Mesodermal cell (in vitro differentiated cells): ENCODE measurements at regions not wholly inside any gene's neighbourhood (a gene's known extent, or its start where the extent isn't known, plus 50 kb on each side); places are given as distances from the start of the nearest gene placed in this dataset.

Experiments used
- H3K27ac ChIP-seq: 2 replicates; pipeline ENCODE4 v1.7.0; 2013; ENCODE audit warnings: mild to moderate bottlenecking, low read depth, low read length, moderate library complexity; ENCODE audit not compliant: severe bottlenecking
- H3K36me3 ChIP-seq: 2 replicates; pipeline ENCODE4 v1.7.1; 2013; ENCODE audit warnings: mild to moderate bottlenecking, low read length, moderate library complexity; ENCODE audit not compliant: control insufficient read depth, insufficient read depth
- H3K4me1 ChIP-seq: one replicate; pipeline ENCODE4 v1.7.1; 2013; ENCODE audit warnings: mild to moderate bottlenecking, low read length; ENCODE audit not compliant: insufficient read depth, control insufficient read depth, poor library complexity, severe bottlenecking
- H3K4me3 ChIP-seq: 2 replicates; pipeline ENCODE4 v1.7.0; 2013; ENCODE audit warnings: low read length, control low read depth, mild to moderate bottlenecking; ENCODE audit not compliant: insufficient read depth, poor library complexity, severe bottlenecking; ENCODE audit errors: extremely low read depth
- H3K9me3 ChIP-seq: 2 replicates; pipeline ENCODE4 v1.7.1; 2013; ENCODE audit warnings: mild to moderate bottlenecking, low read length, moderate library complexity; ENCODE audit not compliant: control insufficient read depth
- WGBS, 2 experiments: methylation state at CpG; one replicate each; pipeline ENCODE4 v1.1.5; 2013; ENCODE audit warnings: missing lambda C conversion rate in 2 of 2; ENCODE audit not compliant: insufficient coverage in 2 of 2; 5-methylcytosine and 5-hydroxymethylcytosine counted together

DNA sequence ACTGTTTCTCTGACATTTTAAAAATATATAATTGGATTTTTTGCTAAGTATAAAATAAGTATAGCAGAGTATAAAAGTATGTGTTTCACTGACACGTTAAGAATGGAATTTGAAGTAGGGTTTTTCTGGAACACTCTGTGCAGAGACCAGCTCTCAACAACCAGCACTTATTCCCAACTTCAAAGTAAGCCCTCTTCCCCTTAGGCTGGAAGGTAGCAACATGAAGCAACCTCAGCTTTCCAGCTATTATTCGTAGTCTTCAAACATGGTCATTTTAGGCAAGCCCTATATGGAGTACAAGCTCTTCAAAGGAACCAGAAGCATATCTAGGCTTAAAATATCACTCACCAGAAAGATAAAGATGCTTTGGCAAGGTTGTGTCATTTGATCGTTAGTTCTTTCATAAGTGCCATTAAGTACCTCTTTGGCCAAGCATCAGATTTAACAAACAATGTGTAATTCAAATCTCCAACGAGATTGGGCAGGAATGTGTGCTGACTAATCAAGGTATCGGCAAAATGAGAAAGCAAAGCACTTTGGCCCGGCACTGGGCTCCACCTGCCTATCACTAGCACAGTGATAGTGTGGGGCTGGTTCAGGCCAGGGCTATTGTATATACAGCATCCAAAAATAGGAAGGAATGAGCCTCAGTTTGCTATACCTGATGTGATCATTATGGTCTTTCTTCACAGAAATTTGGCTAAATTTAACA is 95.9 kb upstream of the FREM2 start:
- Histone ChIP-seq H3K27ac (no peak overlapping the region), H3K4me1 (no peaks in the 10 kb centered on the region), H3K36me3 (no peaks in the 10 kb centered on the region), H3K4me3 (no peak overlapping the region), H3K9me3 (no peaks in the 10 kb centered on the region)
- 97% methylated on average over 5 of the region's 6 CpGs; no CpG with 5 or more reads in 1 of the 2 experiments for WGBS, 2 experiments

DNA sequence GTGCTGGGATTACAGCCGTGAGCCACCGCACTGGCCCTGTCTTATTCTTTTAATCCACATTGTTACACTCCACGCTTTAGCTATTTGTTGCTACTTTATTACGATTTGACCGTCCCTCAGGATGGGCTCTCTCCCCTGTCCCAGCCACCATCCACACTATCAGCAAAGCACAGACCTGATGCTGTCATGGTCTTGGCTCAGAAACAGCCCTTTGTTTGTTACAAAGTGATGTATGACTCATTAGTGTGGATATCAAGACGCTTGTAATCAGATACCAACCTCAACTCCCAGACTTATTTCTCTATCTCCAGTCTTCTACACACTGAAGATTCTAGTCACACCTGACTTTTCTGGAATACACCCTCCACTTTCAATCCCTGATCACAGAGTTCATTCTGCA is 84.6 kb upstream of the FREM2 start:
- H3K27ac ChIP-seq = no peak overlapping the region
- 87 to 100% methylated on average over 1 to 5 of the region's 6 CpGs for WGBS, 2 experiments
- no peak overlapping the region for H3K4me3 ChIP-seq
- H3K4me1 ChIP-seq = peaks cover 3% of the 10 kb centered on the region
- H3K9me3 ChIP-seq = no peaks in the 10 kb centered on the region
- H3K36me3 ChIP-seq = no peaks in the 10 kb centered on the region

DNA sequence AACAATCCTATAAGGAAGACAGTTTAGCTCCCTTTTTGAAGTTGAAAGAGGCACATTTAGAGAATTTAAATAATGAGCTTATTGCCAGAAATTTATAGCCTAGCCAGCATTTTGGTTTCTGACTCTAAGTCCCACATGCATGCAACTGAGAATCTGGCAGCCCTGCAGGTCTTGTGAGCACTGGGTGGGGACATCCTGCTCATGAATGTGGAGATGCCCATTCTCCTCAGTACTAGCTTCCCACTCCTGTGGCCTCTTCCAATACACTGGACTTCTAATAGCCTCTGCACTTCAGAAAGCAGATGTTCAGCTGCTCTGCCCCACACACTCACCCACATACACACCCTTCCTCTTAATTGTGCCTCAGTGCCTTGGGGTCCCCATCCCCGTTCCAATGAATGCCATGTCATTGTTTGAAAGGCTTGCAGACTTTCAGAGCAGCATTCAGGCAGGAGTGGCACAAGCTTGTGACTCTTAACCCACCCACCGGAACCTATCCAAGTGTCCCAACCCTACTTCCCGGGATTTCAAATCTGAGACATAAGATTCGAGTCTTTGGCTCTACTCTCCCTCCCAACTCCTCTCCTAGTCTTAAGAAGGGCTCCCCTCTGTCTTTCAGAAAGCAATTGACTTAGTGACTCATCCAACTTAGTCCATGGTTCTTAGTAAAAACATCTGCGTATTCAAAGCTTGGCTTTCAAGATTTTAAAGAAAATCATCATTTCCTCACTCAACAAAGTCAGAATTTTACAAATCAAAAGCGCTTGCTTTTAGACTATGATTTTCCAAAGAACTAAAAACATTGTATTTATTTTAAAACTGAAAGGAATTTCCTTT is 80.0 kb upstream of the FREM2 start:
- 69 to 75% methylated on average over 4 to 5 of the region's 6 CpGs for WGBS, 2 experiments
- Histone ChIP-seq H3K36me3 (no peaks in the 10 kb centered on the region), H3K4me1 (peaks cover 3% of the 10 kb centered on the region), H3K27ac (no peak overlapping the region), H3K4me3 (no peak overlapping the region), H3K9me3 (no peaks in the 10 kb centered on the region)

DNA sequence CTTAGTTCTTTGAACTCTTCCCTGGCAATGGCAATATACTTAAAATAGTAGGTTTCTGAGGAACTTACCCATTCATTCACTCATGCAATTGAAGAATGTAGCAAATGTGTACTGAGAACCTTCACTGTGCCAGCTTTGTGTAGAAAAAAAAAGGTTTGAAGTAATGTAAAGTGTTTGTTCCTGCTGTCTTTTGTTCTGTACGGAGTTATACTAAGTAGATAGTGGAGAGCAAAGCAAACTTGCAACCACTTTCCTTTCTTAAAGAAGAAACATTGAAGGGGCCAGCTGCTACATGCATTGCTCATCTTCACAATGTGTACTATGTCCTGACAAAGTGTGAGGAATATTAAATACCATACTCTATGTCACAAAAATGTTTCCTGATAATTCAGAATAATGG is 68.9 kb upstream of the FREM2 start:
- Histone ChIP-seq H3K9me3 (no peaks in the 10 kb centered on the region), H3K36me3 (no peaks in the 10 kb centered on the region), H3K4me1 (peaks cover 12% of the 10 kb centered on the region), H3K4me3 (no peak overlapping the region), H3K27ac (no peak overlapping the region)
- no CpG with 5 or more reads among the region's 1 CpG for WGBS, 2 experiments

DNA sequence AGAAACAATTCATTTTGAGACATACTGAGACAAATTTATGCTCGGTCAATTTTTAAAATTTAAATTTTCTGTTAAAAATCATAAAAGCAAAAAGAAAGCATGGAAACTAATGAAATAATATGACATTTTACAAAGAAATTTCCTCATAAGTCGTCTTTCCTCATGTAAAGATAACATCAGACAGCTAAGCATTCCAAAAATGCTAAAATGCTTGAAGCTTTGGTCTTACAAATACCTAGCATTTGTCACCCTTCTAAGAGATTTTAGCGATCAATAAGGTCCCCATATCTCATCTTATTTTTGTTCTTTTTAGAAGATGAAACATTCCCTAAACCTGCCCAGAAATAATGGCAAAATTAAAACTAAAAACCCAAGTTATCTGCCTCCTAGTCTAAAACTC is 68.5 kb upstream of the FREM2 start:
- Histone ChIP-seq H3K27ac (no peak overlapping the region), H3K36me3 (no peaks in the 10 kb centered on the region), H3K4me3 (no peak overlapping the region), H3K4me1 (peaks cover 12% of the 10 kb centered on the region), H3K9me3 (no peaks in the 10 kb centered on the region)
- 60 to 100% methylated on average over 1 to 2 of the region's 3 CpGs for WGBS, 2 experiments

DNA sequence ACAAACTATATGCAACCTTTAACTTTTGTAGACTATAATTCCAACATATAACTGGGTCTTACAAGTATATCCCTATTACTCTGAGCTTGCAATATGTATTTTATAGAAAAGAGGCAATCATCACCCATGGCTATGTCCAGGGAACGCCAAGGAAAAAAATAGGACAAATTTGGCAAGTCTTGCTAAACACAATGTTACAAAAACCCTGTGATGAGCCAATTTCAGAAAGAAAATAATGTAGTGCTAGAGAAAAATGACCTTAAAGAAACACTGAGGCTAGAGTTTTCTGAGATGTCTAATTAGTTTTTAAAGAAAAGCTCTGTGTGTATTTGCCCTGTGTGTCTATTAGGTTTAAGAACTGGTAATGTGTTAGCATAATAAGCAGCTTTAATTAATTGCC is 68.0 kb upstream of the FREM2 start:
- no CpG with 5 or more reads among the region's 1 CpG for WGBS, 2 experiments
- Histone ChIP-seq H3K27ac (no peak overlapping the region), H3K4me3 (no peak overlapping the region), H3K4me1 (peaks cover 12% of the 10 kb centered on the region), H3K36me3 (no peaks in the 10 kb centered on the region), H3K9me3 (no peaks in the 10 kb centered on the region)

DNA sequence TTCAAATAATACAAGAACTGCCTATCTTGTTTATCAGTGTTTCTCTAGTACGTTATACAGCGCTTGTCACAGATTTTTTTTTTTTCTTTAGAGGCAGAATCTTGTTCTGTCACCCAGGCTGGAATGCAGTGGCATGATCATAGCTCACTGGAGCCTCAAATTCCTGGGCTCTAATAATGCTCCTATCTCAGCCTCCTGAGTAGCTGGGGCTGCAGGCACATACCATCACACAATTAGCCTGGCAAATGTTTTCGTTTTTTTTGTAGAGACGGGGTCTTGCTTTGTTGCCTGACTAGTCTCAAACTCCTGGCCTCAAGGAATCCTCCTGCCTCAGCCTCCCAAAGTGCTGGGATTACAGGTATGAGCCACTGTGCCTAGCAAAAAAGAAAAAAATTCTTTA is 66.0 kb upstream of the FREM2 start:
- no peak overlapping the region for H3K4me3 ChIP-seq
- no peaks in the 10 kb centered on the region for H3K36me3 ChIP-seq
- H3K27ac ChIP-seq = no peak overlapping the region
- 80 to 100% methylated on average over 2 to 4 of the region's 4 CpGs for WGBS, 2 experiments
- peaks cover 12% of the 10 kb centered on the region for H3K4me1 ChIP-seq
- no peaks in the 10 kb centered on the region for H3K9me3 ChIP-seq

DNA sequence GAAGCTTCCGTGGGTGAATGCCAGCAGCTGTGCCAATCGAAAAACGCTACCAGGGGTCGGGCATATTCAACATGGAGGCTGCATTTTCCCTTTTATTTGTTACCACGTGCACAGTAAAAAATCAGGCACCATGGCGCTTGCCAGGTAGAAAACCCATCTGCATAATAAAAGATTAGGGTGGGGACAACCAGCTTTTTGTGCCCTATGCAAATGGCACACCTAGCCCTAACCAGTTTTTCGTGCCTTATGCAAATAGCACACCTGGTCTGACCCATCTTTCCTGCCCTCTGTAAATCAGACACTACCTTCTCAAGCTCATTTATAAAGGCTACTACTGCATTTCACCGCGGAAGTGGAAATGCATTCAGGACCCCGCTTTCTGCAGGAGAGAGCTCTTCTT is 62.1 kb upstream of the FREM2 start:
- H3K9me3 ChIP-seq = no peaks in the 10 kb centered on the region
- H3K4me3 ChIP-seq = no peak overlapping the region
- no peaks in the 10 kb centered on the region for H3K36me3 ChIP-seq
- no peak overlapping the region for H3K27ac ChIP-seq
- no peaks in the 10 kb centered on the region for H3K4me1 ChIP-seq
- WGBS, 2 experiments = 62 to 74% methylated on average over 8 to 9 of the region's 10 CpGs

DNA sequence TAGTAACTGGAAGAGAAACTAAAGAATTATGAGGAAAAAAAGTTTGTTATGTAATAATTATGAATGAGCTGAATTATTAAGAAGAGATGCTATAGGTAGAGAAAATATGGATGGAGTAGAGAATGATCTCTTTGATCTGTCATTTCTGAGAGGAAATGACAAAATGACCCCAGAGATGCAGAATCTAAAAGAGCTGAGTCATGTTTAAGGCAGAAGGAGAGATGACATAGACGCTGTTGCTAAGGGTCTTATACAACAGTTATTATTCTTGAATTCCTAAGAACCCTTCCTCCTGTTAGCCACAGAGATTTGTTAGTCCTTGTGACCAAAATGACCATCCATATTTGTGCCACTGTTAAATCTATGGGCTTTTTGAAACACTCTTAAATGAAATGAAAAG is 58.3 kb upstream of the FREM2 start:
- H3K4me1 ChIP-seq = peaks cover 5% of the 10 kb centered on the region
- H3K4me3 ChIP-seq = no peak overlapping the region
- no peaks in the 10 kb centered on the region for H3K9me3 ChIP-seq
- H3K36me3 ChIP-seq = no peaks in the 10 kb centered on the region
- no CpG with 5 or more reads among the region's 1 CpG for WGBS, 2 experiments
- H3K27ac ChIP-seq = no peak overlapping the region

DNA sequence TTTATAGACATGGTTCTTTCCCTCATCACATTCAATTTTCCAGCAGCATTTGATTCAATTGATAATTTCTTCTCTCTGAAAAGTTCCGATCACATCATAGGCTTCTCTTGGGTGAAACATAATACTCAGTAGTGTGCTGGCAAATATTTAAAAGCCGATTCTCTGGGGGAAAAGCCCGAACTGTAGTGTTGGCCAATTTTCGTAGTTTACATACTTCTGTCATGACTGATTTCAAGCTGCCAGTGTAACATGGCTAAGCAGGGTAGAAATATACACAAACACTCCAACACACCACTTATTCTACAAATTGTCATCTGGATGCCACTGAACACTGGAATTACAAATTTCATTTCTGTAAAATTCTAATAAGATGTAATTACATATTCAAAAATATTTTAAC is 56.1 kb upstream of the FREM2 start:
- no peak overlapping the region for H3K27ac ChIP-seq
- WGBS, 2 experiments = 85 to 100% methylated on average over 3 of the region's 4 CpGs
- H3K9me3 ChIP-seq = no peaks in the 10 kb centered on the region
- H3K36me3 ChIP-seq = no peaks in the 10 kb centered on the region
- H3K4me1 ChIP-seq = peaks cover 5% of the 10 kb centered on the region
- no peak overlapping the region for H3K4me3 ChIP-seq

DNA sequence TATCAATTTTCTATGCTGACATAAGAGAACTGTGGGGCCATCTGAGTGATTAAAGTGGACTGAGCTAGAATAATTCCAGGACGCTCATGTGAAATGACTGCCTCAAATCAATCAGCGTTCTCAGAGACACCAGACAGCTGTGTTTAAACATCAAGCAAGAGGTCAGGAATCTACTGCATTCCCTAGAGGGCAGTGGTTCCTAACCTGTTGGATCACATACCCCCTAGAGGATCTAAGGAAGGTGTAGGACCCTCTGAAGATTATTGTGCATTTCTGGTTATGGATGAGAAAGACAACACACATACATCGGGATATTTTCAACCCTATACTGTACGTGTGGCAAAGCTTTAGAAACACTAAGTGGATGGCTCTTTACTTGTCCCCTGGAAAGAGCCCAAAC is 51.8 kb upstream of the FREM2 start:
- H3K27ac ChIP-seq = no peak overlapping the region
- no peaks in the 10 kb centered on the region for H3K36me3 ChIP-seq
- peaks cover 5% of the 10 kb centered on the region for H3K4me1 ChIP-seq
- WGBS, 2 experiments = 93 to 95% methylated on average over 3 to 4 of the region's 4 CpGs
- H3K9me3 ChIP-seq = no peaks in the 10 kb centered on the region
- no peak overlapping the region for H3K4me3 ChIP-seq
